Osteocyte (in vitro differentiated cells): ENCODE measurements at regions not wholly inside any gene's neighbourhood (a gene's known extent, or its start where the extent isn't known, plus 50 kb on each side); places are given as distances from the start of the nearest gene placed in this dataset.
"Not testable (repeated sequence)": the region's sequence is repeated elsewhere in the genome, so short reads cannot be mapped to it uniquely, and the experiment has no call there.

Experiments used
- DNase-seq: peaks from one replicate; pipeline ENCODE4 v3.0.0; 2021; ENCODE audit warnings: mixed read lengths; ENCODE audit not compliant: unreplicated experiment; ENCODE audit errors: extremely low spot score
- H3K27ac Mint-ChIP-seq: one replicate; pipeline ENCODE4 v1.8.0; 2021; ENCODE audit warnings: mild to moderate bottlenecking, mixed read lengths; ENCODE audit not compliant: unreplicated experiment
- H3K27me3 Mint-ChIP-seq: one replicate; pipeline ENCODE4 v1.8.0; 2021; ENCODE audit warnings: mixed read lengths; ENCODE audit not compliant: unreplicated experiment
- H3K36me3 Mint-ChIP-seq: one replicate; pipeline ENCODE4 v1.8.0; 2021; ENCODE audit warnings: mixed read lengths; ENCODE audit not compliant: unreplicated experiment
- H3K4me1 Mint-ChIP-seq: one replicate; pipeline ENCODE4 v1.8.0; 2021; ENCODE audit warnings: mixed read lengths; ENCODE audit not compliant: unreplicated experiment
- H3K4me3 Mint-ChIP-seq: one replicate; pipeline ENCODE4 v1.8.0; 2021; ENCODE audit warnings: mild to moderate bottlenecking, moderate library complexity, mixed read lengths; ENCODE audit not compliant: unreplicated experiment
- H3K9me3 Mint-ChIP-seq: one replicate; pipeline ENCODE4 v1.8.0; 2021; ENCODE audit warnings: mixed read lengths; ENCODE audit not compliant: unreplicated experiment
- TF ChIP-seq, protein P1 (sequence below): fragments of 200-600 bp; sonication (generic); IDR thresholded peaks from 2 replicates; pipeline ENCODE4 v1.5.0; 2021; ENCODE audit warnings: antibody characterized with exemption, mild to moderate bottlenecking, moderate library complexity

DNA sequence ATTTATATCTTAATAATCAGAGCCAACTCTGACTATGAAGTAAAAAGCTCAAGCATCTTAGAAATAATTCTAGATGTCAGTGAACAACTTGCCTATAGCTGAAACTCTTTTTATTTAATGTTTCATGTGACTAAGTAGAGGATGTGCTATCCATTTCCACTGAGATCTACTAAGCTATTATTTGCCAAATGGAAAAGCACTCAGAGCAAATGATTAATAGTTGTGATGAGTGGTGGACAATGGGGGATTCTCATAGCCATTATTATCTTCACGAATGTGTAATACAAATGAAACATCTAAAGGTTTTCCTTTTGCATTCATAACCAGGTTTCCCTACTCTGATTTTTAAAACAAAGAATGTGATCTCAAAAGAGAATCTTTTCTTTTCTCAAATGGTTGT, 126.6 kb upstream of the GNAI1 start:
- Mint-ChIP-seq H3K36me3 (no peaks in the 10 kb centered on the region), H3K27me3 (peaks cover 11% of the 10 kb centered on the region), H3K4me3 (no peak overlapping the region), H3K27ac (no peak overlapping the region), H3K4me1 (no peaks in the 10 kb centered on the region), H3K9me3 (no peaks in the 10 kb centered on the region)
- TF ChIP-seq, protein P1, sequence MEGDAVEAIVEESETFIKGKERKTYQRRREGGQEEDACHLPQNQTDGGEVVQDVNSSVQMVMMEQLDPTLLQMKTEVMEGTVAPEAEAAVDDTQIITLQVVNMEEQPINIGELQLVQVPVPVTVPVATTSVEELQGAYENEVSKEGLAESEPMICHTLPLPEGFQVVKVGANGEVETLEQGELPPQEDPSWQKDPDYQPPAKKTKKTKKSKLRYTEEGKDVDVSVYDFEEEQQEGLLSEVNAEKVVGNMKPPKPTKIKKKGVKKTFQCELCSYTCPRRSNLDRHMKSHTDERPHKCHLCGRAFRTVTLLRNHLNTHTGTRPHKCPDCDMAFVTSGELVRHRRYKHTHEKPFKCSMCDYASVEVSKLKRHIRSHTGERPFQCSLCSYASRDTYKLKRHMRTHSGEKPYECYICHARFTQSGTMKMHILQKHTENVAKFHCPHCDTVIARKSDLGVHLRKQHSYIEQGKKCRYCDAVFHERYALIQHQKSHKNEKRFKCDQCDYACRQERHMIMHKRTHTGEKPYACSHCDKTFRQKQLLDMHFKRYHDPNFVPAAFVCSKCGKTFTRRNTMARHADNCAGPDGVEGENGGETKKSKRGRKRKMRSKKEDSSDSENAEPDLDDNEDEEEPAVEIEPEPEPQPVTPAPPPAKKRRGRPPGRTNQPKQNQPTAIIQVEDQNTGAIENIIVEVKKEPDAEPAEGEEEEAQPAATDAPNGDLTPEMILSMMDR: no peak
- DNase-seq: no peak

DNA sequence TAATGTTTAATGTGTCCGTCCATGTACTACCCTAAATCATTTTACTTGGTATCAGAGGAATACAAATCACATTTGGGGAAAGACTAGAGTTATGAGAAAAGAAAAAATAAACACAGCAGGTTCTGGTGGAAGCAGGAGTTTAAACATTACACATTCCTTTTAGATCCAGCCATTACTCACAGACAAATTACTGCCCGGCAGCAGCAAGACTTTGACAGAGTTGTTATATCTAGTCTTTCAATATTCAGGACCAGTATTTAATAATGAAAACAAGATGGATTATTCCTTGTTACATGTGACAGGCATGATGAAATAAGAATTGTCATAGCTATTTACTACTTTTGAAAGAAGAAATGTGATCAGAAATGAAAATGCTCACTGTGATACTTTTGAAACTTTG, 131.8 kb upstream of the GNAI1 start:
- no peaks in the 10 kb centered on the region for H3K27me3 Mint-ChIP-seq
- no peaks in the 10 kb centered on the region for H3K36me3 Mint-ChIP-seq
- H3K9me3 Mint-ChIP-seq: no peaks in the 10 kb centered on the region
- H3K4me3 Mint-ChIP-seq: no peak overlapping the region
- no peak overlapping the region for H3K27ac Mint-ChIP-seq
- peaks cover 5% of the 10 kb centered on the region for H3K4me1 Mint-ChIP-seq
- TF ChIP-seq, protein P1: no peak
- DNase-seq: no peak

DNA sequence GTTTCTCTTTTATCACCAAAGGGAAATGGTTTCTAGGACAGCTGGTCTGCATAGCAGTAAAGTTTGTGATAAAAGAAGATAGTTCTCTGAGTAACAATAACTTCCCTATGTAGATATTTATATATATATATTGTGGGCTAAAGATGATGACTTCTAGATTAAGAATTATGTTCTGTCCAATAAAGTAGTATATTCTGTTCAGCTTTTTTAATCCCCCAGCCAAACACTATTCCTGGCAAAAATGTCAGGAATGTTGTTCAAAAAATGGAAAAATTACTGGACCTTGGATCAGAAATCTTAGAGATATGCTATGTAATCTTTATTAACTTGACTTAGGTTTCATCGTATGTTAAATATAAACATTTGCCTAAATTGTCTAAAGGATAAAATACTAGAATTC, 136.3 kb upstream of the GNAI1 start:
- Mint-ChIP-seq H3K4me1 (peaks cover 5% of the 10 kb centered on the region), H3K9me3 (no peaks in the 10 kb centered on the region), H3K27me3 (no peaks in the 10 kb centered on the region), H3K27ac (no peak overlapping the region), H3K36me3 (no peaks in the 10 kb centered on the region), H3K4me3 (no peak overlapping the region)
- no peak for DNase-seq
- TF ChIP-seq, protein P1: no peak

DNA sequence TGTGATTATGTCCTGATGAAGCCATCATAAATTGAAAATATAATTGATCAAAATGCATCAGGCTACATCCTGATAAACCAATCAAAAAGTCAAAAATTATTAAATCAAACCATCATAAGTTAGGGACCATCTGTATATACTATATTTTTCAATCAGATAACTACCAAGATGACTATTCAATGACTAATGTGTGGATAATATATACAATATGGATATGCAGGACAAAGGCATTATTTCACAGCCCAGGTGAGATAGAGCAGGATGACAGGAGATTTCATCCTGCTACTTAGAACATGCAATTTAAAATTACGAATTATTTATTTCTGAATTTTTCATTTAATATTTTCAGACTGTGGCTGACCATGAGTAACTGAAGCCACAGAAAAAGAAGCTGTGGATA, 137.3 kb upstream of the GNAI1 start:
- Mint-ChIP-seq H3K27ac (no peak overlapping the region), H3K4me3 (no peak overlapping the region), H3K4me1 (peaks cover 5% of the 10 kb centered on the region), H3K36me3 (no peaks in the 10 kb centered on the region), H3K27me3 (no peaks in the 10 kb centered on the region), H3K9me3 (no peaks in the 10 kb centered on the region)
- DNase-seq: no peak
- TF ChIP-seq, protein P1: no peak

DNA sequence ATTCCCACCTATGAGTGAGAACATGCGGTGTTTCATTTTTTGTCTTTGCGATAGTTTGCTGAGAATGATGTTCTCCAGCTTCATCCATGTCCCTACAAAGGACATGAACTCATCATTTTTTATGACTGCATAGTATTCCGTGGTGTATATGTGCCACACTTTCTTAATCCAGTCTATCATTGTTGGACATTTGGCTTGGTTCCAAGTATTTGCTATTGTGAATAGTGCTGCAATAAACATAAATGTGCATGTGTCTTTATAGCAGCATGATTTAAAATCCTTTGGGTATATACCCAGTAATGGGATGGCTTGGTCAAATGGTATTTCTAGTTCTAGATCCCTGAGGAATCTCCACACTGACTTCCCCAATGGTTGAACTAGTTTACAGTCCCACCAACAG, 138.9 kb upstream of the GNAI1 start:
- not testable (repeated sequence) for H3K27me3 Mint-ChIP-seq, DNase-seq, H3K4me1 Mint-ChIP-seq, H3K9me3 Mint-ChIP-seq, H3K27ac Mint-ChIP-seq, H3K36me3 Mint-ChIP-seq, H3K4me3 Mint-ChIP-seq

DNA sequence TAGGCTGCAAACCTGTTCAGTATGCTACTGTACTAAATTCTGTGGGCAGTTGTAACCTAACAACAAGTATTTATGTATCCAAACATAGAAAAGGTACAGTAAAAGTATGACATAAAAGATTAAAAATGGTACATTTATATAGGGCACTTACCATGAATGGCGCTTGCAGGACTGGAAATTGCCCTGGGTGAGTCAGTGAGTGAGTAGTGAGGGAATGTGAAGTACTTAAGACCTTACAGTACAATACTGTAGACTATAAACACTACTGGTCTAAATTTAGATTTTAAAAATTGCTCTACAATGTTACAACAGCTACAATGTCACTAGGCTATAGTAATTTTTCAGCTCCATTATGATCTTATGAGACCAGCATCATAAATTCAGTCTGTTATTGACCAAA, 146.0 kb upstream of the GNAI1 start:
- no peak for DNase-seq
- no peaks in the 10 kb centered on the region for H3K36me3 Mint-ChIP-seq
- no peaks in the 10 kb centered on the region for H3K27me3 Mint-ChIP-seq
- H3K9me3 Mint-ChIP-seq: no peaks in the 10 kb centered on the region
- TF ChIP-seq, protein P1: no peak
- no peak overlapping the region for H3K27ac Mint-ChIP-seq
- H3K4me1 Mint-ChIP-seq: peaks cover 13% of the 10 kb centered on the region
- no peak overlapping the region for H3K4me3 Mint-ChIP-seq
